HL-60 (cell line): ENCODE measurements at regions not wholly inside any gene's neighbourhood (a gene's known extent, or its start where the extent isn't known, plus 50 kb on each side); places are given as distances from the start of the nearest gene placed in this dataset.

ENCODE experiments used
- DNase-seq, 2 experiments: peaks; one replicate each; pipeline ENCODE4 v3.0.0-alpha.2; 2010 to 2020; ENCODE audit warnings: low read depth in 1 of 2, low spot score in 1 of 2
- H3K27ac ChIP-seq: fragments of 250-450 bp; sonication (Bioruptor Pico); replicated peaks from 2 replicates; pipeline ENCODE4 v1.5.1; 2020; ENCODE audit warnings: mild to moderate bottlenecking, moderate library complexity
- H3K27me3 ChIP-seq: fragments of 250-450 bp; sonication (Bioruptor Pico); 2 replicates; pipeline ENCODE4 v1.5.1; 2021; ENCODE audit warnings: mild to moderate bottlenecking, moderate library complexity; ENCODE audit not compliant: insufficient read depth, poor library complexity, severe bottlenecking
- H3K4me3 ChIP-seq: replicated peaks from 2 replicates; pipeline ENCODE4 v1.5.1; 2011; ENCODE audit warnings: mild to moderate bottlenecking, control low read depth, low read length; ENCODE audit not compliant: insufficient read depth
- CTCF ChIP-seq: IDR thresholded peaks from one replicate; pipeline ENCODE4 v1.5.1; 2011; ENCODE audit warnings: low read length, control low read depth, inconsistent platforms; ENCODE audit not compliant: insufficient read depth
- GABPA ChIP-seq: IDR thresholded peaks from 2 replicates; pipeline ENCODE4 v1.6.1; 2012; ENCODE audit warnings: low read depth
- POLR2AphosphoS5 ChIP-seq: IDR thresholded peaks from 2 replicates; pipeline ENCODE4 v1.6.1; 2012; ENCODE audit warnings: low read depth
- REST ChIP-seq: IDR thresholded peaks from 2 replicates; pipeline ENCODE4 v1.6.1; 2012; ENCODE audit warnings: low read depth; ENCODE audit not compliant: insufficient replicate concordance
- SPI1 ChIP-seq: IDR thresholded peaks from 2 replicates; pipeline ENCODE4 v1.6.1; 2012; ENCODE audit warnings: low read depth, mild to moderate bottlenecking, borderline replicate concordance

- H3K4me3 ChIP-seq, result no peak overlapping the region
- no peak overlapping the region for H3K27ac ChIP-seq
- H3K27me3 ChIP-seq, result no peaks in the 10 kb centered on the region
- no peak for TF ChIP-seq GABPA
- no peak for TF ChIP-seq SPI1
- no peak for TF ChIP-seq REST
- no peak for TF ChIP-seq POLR2AphosphoS5
- TF ChIP-seq CTCF, result no peak
- DNase-seq, result no peak
Measured at GRCh38 chr12:78385541-78385940, 479.0 kb upstream of the SYT1 start.

- no peak for DNase-seq
- Histone ChIP-seq H3K27ac (no peak overlapping the region), H3K4me3 (no peak overlapping the region), H3K27me3 (no peaks in the 10 kb centered on the region)
- TF ChIP-seq POLR2AphosphoS5 (no peak), REST (no peak), CTCF (no peak), SPI1 (no peak), GABPA (no peak)
Measured at GRCh38 chr12:78386871-78387270, 477.7 kb upstream of the SYT1 start.

GRCh38 chr12:78387721-78388120 is 476.9 kb upstream of the SYT1 start:
- no peak for TF ChIP-seq GABPA
- TF ChIP-seq REST, result no peak
- no peak for TF ChIP-seq SPI1
- no peak for TF ChIP-seq POLR2AphosphoS5
- no peak for TF ChIP-seq CTCF
- H3K27me3 ChIP-seq, result no peaks in the 10 kb centered on the region
- no peak overlapping the region for H3K4me3 ChIP-seq
- no peak overlapping the region for H3K27ac ChIP-seq
- DNase-seq, result no peak
